Activated B cell treated with CpG ODN at 0.5 μM for 24 hours (primary cell): ENCODE measurements at regions not wholly inside any gene's neighbourhood (a gene's known extent, or its start where the extent isn't known, plus 50 kb on each side); places are given as distances from the start of the nearest gene placed in this dataset.

ENCODE experiments used
- ATAC-seq: fragments of 200-7000 bp; cut with Tn5 transposase; one replicate; pipeline ENCODE4 v1.10.0; 2021; ENCODE audit warnings: low read depth, mild to moderate bottlenecking, moderate library complexity
- CTCF ChIA-PET: fragments of 350-600 bp; sonication (Branson Sonifier 250); formaldehyde crosslinking; loops from one replicate; lab custom pipeline; 2021; ENCODE audit warnings: antibody characterized with exemption; lab: Charles Lee
- POLR2A ChIA-PET: fragments of 350-600 bp; sonication (Branson Sonifier 250); formaldehyde crosslinking; loops from one replicate; lab custom pipeline; 2021; ENCODE audit warnings: antibody characterized with exemption; lab: Charles Lee
- DNase-seq: peaks from one replicate; pipeline ENCODE4 v3.0.0; 2022
- H3K27ac Mint-ChIP-seq: one replicate; pipeline ENCODE4 v1.8.0; 2020; ENCODE audit warnings: mixed read lengths
- H3K27me3 Mint-ChIP-seq: one replicate; pipeline ENCODE4 v1.8.0; 2021; ENCODE audit warnings: mixed read lengths
- H3K36me3 Mint-ChIP-seq: one replicate; pipeline ENCODE4 v1.8.0; 2021; ENCODE audit warnings: low read depth, mixed read lengths
- H3K4me1 Mint-ChIP-seq: one replicate; pipeline ENCODE4 v1.8.0; 2021; ENCODE audit warnings: mixed read lengths
- H3K4me3 Mint-ChIP-seq: one replicate; pipeline ENCODE4 v1.8.0; 2020; ENCODE audit warnings: mild to moderate bottlenecking, mixed read lengths
- H3K9me3 Mint-ChIP-seq: one replicate; pipeline ENCODE4 v1.8.0; 2020; ENCODE audit warnings: mixed read lengths
- intact Hi-C: fragments of 100-400 bp; cut with micrococcal nuclease; formaldehyde crosslinking; loops from one replicate; pipeline ENCODE4 v1.15.1; 2024
- TF ChIP-seq, protein P1 (sequence below): fragments of 200-600 bp; IDR thresholded peaks from one replicate; pipeline ENCODE4 v1.8.0; 2022; ENCODE audit warnings: antibody characterized with exemption, mild to moderate bottlenecking

DNA sequence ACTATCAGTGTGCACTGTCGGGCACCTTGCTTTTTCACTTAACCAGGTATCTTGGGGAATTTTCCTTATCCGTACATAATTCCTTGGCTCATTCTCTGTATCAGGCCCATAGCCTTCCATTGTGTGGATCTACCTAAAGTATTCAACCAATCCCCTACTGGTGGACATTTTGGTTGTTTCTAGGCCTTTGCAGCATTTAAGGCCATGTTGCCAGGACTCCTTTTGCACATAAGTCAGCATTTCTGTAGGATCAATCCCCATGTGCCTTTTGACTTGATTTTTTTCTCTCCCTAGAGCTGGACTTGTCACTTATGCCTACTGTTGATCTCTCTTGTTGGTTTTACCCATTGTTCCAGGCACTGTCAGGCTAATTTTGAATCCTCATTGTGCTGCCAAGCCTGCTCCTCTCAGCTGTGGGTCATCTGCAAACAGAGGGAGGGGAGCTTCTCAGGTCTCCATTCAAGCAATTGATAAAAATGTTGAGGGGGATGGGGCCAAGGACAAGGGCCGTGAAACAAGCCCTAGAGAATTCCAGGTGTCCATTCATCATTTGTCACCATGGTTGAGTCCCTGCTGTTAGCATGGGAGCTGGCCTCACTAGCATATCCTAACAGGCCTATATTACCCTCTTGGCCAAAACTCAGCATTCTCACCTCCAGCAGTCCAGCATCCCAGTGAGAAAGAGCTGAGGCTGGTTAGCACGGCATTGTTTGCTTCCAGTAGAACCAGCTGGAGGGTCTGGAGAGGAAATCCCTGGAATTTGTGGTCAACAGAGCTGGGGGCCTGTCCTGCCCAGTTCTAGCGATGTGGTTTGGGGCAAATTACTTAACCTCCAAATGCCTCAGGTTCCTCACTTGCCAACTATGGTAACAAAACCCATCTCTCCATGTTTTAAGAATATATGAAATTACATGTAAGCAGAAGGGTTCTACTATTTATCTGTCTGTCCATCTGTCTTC lies 178.4 kb downstream of the MRPL14 start:
- no peak for DNase-seq
- ATAC-seq, result no peak
- Mint-ChIP-seq H3K36me3 (peaks cover 2% of the 10 kb centered on the region), H3K4me1 (no peaks in the 10 kb centered on the region), H3K4me3 (no peak overlapping the region), H3K9me3 (peaks cover 24% of the 10 kb centered on the region), H3K27me3 (peaks cover 9% of the 10 kb centered on the region), H3K27ac (no peak overlapping the region)
- ChIA-PET POLR2A (no interaction called here), CTCF (no interaction called here)
- intact Hi-C loops, result no loop called here
- TF ChIP-seq, protein P1, sequence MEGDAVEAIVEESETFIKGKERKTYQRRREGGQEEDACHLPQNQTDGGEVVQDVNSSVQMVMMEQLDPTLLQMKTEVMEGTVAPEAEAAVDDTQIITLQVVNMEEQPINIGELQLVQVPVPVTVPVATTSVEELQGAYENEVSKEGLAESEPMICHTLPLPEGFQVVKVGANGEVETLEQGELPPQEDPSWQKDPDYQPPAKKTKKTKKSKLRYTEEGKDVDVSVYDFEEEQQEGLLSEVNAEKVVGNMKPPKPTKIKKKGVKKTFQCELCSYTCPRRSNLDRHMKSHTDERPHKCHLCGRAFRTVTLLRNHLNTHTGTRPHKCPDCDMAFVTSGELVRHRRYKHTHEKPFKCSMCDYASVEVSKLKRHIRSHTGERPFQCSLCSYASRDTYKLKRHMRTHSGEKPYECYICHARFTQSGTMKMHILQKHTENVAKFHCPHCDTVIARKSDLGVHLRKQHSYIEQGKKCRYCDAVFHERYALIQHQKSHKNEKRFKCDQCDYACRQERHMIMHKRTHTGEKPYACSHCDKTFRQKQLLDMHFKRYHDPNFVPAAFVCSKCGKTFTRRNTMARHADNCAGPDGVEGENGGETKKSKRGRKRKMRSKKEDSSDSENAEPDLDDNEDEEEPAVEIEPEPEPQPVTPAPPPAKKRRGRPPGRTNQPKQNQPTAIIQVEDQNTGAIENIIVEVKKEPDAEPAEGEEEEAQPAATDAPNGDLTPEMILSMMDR, result no peak

DNA sequence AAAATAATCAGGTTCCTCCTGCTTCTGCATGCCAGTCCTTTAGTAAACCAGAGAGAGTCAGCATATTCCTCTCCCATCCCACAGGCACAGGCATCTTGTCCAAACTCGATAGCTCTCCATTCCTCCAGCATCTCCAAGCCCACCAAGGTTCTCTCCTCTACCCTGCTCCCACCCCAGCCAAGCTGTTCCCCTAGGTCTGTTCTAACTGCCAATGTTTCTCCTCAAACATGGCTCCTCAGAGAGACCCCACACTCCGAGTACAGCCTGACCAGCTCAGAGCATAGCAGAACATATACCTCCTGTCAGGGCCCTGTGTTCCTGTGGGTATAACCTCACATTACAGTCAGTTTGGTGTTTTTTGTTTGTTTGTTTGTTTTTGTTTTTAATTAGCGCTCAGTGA lies 177.8 kb downstream of the VEGFA start:
- ChIA-PET POLR2A (no interaction called here), CTCF (no interaction called here)
- H3K9me3 Mint-ChIP-seq, result peaks cover 24% of the 10 kb centered on the region
- H3K4me1 Mint-ChIP-seq, result no peaks in the 10 kb centered on the region
- TF ChIP-seq, protein P1, result no peak
- peaks cover 3% of the 10 kb centered on the region for H3K27me3 Mint-ChIP-seq
- DNase-seq, result no peak
- H3K27ac Mint-ChIP-seq, result no peak overlapping the region
- no peak for ATAC-seq
- H3K4me3 Mint-ChIP-seq, result no peak overlapping the region
- peaks cover 2% of the 10 kb centered on the region for H3K36me3 Mint-ChIP-seq
- intact Hi-C loops, result no loop called here

DNA sequence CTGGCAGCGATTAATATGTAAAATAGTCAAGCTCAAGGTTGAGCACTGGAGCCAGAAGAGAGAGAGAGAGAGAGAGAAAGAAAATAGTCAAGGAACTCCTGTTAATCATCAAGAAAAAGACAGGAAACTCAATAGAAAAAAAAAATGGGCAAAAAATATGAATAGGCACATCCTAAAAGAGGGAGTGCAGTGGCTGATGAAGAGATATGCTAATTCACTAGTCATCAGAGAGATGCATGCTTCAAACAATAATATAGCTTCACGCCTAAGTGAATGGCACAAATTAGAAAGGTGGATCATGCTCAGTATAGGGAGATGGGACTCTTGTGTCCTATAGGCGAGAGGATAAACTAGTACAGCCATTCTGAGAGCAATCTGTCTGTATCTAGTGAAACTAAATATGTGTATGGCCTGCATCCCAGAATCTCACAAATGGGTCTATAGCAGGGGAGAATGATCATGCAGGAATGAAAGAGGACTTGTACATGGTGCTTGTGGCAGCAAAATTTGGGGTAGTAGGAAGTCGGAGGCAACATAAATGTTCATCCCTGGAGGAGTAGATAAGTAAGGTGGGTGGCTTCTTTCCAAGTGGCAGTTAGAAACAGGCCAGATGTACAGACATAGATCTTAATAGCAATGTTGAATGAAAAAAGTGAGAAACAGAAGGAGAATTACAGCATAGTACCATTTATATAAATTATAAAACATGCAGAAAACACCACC lies 176.8 kb downstream of the VEGFA start:
- ChIA-PET CTCF (no interaction called here), POLR2A (no interaction called here)
- Mint-ChIP-seq H3K36me3 (peaks cover 2% of the 10 kb centered on the region), H3K27me3 (peaks cover 3% of the 10 kb centered on the region), H3K27ac (no peak overlapping the region), H3K4me3 (no peak overlapping the region), H3K4me1 (no peaks in the 10 kb centered on the region), H3K9me3 (peaks cover 24% of the 10 kb centered on the region)
- no peak for ATAC-seq
- TF ChIP-seq, protein P1, result no peak
- intact Hi-C loops, result no loop called here
- DNase-seq, result no peak

DNA sequence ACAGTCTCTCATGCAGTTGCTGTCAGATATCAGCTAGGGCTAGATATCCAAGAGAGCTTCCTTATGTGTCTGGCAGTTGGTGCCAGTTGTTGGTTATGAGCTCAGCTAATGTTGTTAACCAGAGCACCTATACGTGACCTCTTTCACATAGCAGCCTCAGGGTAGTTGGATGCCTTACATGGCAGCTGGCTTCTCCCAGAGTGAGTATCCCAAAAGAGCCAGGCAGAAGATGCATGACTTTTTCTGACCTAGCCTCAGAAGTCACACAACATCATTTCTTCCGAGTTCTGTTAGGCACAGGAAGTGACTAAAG lies 175.7 kb downstream of the VEGFA start:
- ChIA-PET POLR2A (no interaction called here), CTCF (no interaction called here)
- Mint-ChIP-seq H3K9me3 (peaks cover 24% of the 10 kb centered on the region), H3K4me3 (no peak overlapping the region), H3K27me3 (peaks cover 3% of the 10 kb centered on the region), H3K36me3 (peaks cover 2% of the 10 kb centered on the region), H3K27ac (no peak overlapping the region), H3K4me1 (no peaks in the 10 kb centered on the region)
- DNase-seq, result no peak
- TF ChIP-seq, protein P1, result no peak
- no peak for ATAC-seq
- intact Hi-C loops, result no loop called here
